ENCODE measurements at regions not wholly inside any gene's neighbourhood (a gene's known extent, or its start where the extent isn't known, plus 50 kb on each side); places are given as distances from the start of the nearest gene placed in this dataset.

- no peak for DNase-seq
Observed at GRCh38 chr7:117974891-117975290, 101.7 kb upstream of the CTTNBP2 start.

GRCh38 chr7:117975476-117975875 lies 102.2 kb upstream of the CTTNBP2 start:
- DNase-seq: no peak

GRCh38 chr7:117979954-117980497 lies 106.8 kb upstream of the CTTNBP2 start:
- no peak for DNase-seq

GRCh38 chr7:117982071-117983055 lies 109.1 kb upstream of the CTTNBP2 start:
- no peak for DNase-seq

- no peak for DNase-seq
Observed at GRCh38 chr7:117986645-117987269, 113.5 kb upstream of the CTTNBP2 start.

- no peak for DNase-seq
Observed at GRCh38 chr7:117990834-117991233, 117.6 kb upstream of the CTTNBP2 start.

GRCh38 chr7:117992635-117993376 lies 119.6 kb upstream of the CTTNBP2 start:
- no peak for DNase-seq

- no peak for DNase-seq
Observed at GRCh38 chr7:117993377-117994003, 120.2 kb upstream of the CTTNBP2 start.

GRCh38 chr7:117995850-117996650 lies 122.8 kb upstream of the CTTNBP2 start:
- DNase-seq: no peak

- no peak for DNase-seq
Observed at GRCh38 chr7:117997862-117998825, 124.9 kb upstream of the CTTNBP2 start.

GRCh38 chr7:118000480-118001202 lies 127.4 kb upstream of the CTTNBP2 start:
- no peak for DNase-seq

- DNase-seq: no peak
Observed at GRCh38 chr7:118003476-118003875, 130.2 kb upstream of the CTTNBP2 start.

GRCh38 chr7:118005026-118005425 lies 131.8 kb upstream of the CTTNBP2 start:
- no peak for DNase-seq

GRCh38 chr7:118006979-118007378 lies 133.7 kb upstream of the CTTNBP2 start:
- DNase-seq: no peak

GRCh38 chr7:118009419-118009818 lies 136.2 kb upstream of the CTTNBP2 start:
- no peak for DNase-seq

- DNase-seq: no peak
Observed at GRCh38 chr7:118011652-118012051, 138.4 kb upstream of the CTTNBP2 start.

GRCh38 chr7:118013252-118014010 lies 140.2 kb upstream of the CTTNBP2 start:
- no peak for DNase-seq

GRCh38 chr7:118022546-118022945 lies 149.3 kb upstream of the CTTNBP2 start:
- no peak for DNase-seq

GRCh38 chr7:118026791-118027190 lies 153.6 kb upstream of the CTTNBP2 start:
- DNase-seq: no peak

Data from stimulated activated CD4-positive, alpha-beta T cell treated with anti-CD3 and anti-CD28 coated beads, Interleukin-2, amount 100 ng/mL, for 48 hours (primary cell).